Fibroblast of upper back skin (primary cell): ENCODE measurements at regions not wholly inside any gene's neighbourhood (a gene's known extent, or its start where the extent isn't known, plus 50 kb on each side); places are given as distances from the start of the nearest gene placed in this dataset.

Experiments
- DNase-seq: peaks from one replicate; pipeline ENCODE4 v3.0.0-alpha.2; 2013

DNA sequence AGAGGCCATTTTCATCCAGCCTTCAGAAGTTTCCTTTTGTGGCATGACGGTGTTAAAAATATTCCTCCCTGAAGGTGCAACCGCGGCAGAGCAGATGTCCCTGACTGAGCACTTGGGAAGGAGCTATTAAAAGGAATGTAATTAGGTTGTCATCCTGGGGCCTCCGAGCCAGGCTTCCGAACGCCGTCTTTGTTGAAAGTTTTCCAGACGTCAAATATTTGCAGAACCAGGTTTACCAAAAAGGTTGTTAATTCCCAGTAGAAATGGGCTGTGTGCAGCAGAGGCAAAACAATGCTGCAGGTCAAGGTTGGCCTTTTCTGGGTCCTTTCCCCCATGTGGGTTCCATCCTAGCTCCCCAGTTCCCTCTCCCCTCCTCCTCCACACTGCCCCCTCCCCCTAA is 88.8 kb upstream of the CALM2 start:
- no peak for DNase-seq

DNA sequence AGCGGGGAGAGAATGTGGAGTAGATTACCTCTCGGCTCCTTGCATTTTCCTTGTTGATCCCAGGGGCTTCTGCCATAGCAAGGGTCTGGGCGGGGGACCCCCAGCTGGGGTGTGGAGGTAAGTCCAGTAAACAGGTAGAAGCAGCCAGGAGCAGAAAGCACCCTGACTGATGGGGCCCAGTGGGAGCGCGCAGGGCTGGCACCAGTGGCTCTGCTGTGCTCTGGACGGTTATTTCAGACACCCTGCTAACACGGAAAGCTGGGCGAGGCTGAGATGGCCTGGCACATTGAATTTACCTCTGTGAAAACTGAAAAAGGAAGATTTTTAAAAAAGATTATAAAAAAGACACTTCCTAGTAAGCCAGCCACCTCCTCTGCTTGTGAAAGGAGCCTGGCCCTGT is 88.4 kb upstream of the CALM2 start:
- DNase-seq: no peak

DNA sequence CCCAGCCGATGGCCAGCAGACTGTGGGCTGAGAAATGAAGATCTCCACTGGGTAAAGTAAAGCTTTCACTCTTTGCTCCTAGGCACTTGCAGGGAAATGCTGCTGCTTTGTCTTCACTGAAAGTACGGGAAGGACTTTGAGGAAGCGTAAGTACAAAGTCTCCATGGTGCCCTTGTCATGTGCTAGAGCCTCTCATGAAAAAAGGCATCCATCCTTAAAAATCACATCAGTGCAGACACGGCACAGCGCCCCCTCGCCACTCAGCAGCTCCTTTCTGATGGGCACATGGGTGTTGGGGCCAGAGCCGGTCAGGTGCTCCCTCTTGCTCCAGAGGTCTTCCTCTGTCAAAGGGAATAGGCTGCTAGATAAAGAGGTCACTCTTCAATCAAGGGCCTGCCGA is 87.8 kb upstream of the CALM2 start:
- DNase-seq: no peak

DNA sequence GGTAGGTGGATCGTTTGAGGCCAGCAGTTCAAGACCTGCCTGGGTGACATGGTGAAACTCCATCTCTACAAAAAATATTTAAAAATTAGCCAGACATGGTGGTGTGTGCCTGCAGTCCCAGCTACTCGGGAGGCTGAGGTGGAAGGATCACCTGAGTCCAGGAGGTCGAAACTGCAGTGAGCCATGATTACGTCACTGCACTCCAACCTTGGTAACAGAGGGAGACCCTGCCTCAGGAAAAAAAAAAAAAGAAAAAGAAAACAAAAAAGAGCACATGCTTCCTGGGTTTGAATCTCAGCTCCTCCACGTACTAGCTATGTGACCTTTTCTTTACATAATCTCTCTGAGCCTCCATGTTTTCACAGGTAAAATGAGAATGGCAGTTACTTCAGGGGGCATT is 86.3 kb upstream of the CALM2 start:
- DNase-seq: no peak

DNA sequence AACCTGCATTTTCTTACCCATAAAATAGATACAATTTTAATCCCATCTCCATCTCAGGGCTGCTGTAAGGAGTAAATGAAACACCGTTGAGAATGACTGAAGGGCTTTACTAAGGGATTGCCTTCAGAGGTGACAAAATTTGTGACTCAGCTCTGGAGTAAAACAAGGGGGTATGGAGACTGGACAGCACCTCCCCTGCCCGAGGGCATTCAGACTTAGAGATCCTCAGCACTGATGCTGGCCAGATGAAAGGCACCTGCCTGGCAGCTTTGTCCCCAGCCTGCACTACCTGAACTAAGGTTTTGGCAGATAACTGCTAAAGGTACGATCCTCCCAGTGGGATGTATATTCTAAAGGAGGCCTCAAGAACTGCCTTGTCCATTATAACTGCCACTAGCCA is 84.7 kb upstream of the CALM2 start:
- no peak for DNase-seq

DNA sequence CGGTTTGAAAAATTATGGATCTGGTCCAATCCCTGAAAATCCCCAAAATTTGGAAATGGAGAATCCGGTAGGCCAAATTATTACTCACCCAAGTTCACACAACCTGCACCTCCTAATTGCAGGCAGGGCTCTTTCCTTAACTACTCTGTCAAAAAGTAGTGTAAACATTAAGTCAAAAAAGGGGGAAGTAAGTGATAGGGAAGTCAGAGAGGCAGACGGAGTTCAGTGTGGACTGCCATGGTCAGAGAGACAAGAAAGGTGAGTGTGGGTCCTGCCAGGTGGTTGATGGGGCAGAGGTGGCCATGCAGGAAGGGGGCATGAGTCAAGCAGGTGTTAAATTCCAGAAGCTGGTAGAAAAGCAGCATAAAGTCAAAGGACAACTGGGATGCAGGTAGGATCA is 83.5 kb upstream of the CALM2 start:
- DNase-seq: no peak

DNA sequence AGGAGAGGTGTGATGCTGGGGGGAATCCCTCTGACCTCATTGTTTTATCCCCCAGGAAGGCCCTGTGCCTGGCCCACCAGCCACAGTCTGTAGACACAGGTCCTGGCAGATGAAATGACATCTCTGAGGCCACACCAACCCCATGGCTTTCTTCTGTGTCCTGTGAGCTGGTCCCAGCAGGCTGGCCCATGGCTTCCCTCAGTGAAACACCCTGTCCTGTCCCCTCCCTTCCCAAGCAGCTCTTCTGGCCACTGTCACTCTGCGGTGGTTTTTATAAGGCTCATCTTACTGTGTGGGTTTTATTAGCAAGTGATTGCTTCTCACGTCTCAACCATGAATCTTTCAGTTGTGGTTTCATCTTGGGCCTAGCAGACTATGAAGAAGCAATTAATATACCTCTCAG is 81.6 kb upstream of the CALM2 start:
- DNase-seq: no peak

DNA sequence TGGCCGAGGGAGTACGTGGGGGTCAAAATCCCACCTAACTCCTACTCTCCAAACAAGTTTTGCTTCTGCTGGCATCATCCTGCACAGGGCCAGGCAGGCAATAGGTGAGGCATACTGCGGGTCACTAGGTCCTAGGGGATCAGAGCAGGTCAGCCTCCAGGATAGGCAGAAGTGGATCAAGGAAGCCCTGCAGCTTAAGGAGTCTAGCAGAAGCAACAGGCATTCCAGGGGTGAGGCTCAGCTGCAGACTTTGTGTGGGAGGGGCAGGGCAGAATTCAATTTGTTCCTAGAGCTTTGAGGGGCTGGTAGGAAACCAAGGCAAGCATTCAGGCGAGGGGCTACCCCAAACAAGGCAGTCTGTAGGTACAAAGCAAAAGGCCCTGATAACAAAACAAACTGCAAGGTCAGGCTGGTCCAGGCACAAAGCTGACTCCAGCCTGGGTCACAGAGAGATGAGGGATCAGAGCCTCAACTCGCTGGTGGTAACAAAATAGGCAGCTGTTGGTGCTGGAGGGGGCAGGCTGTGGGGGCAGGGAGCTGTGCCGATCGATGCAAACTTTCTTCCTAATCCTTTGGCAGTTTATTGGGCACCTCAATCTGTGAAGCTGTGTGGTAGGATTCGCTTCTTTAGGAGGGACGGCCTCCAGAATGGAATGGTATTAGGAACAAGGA is 80.2 kb upstream of the CALM2 start:
- DNase-seq: no peak

DNA sequence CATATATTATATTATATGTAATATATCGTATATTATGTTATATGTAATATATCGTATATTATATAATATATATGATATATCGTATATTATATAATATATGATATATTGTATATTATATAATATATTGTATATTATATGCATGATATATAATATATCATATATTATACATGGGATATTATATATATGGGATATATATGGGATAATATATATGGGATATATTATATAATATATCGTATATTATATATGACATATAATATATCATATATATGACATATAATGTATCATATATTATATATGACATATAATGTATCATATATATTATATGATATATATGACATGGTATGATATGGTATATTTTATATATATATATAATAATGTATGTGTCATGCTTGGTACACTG is 79.5 kb upstream of the CALM2 start:
- no peak for DNase-seq

DNA sequence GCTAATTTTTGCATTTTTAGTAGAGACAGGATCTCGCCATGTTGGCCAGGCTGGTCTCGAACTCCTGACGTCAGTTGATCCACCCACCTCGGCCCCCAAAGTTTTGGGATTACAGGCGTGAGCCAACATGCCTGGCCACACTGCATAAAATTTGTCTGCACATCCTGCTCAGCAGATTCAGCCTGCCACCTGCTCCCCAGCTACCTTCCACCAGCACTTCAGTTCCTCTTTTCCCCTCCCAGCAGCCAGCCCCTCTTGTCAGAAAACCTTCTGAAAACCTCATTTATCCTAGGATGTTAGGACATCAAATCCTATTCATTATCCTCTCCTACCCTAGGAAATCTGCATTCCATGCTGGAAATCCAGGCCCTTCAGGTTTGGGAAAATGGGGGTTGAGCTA is 78.2 kb upstream of the CALM2 start:
- DNase-seq: no peak

DNA sequence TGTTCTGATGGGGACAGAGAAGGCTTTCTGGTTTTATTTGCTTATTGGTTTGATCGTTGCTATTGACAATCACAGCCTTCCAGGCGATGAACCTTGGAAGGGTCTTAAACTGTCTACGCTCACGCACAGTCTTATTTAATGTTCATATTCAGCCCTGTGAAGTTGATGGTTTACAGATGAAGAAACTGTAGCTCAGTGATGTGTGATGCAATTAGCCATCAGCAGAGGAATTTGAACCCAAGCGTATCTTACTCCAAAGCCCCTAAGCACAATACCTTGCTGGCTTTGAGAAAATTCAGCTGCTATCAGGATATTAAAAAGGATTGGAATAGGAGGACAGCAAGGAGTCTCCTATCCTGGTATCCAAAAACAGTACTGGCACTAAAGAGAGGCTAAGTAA is 77.1 kb upstream of the CALM2 start:
- DNase-seq: no peak

DNA sequence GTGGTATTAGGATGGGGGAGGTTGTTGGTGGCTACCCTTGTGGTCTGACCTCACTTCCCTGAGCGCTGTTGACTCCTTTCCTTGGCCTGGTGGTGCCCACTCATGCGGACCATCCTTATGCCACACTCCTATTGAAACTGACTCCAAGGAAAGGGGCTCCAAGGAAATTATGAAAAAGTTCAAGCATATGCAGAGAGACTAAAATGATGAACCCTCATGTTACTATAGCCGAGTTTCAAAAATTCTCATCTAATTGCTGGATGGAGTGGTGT is 75.0 kb upstream of the CALM2 start:
- DNase-seq: no peak

DNA sequence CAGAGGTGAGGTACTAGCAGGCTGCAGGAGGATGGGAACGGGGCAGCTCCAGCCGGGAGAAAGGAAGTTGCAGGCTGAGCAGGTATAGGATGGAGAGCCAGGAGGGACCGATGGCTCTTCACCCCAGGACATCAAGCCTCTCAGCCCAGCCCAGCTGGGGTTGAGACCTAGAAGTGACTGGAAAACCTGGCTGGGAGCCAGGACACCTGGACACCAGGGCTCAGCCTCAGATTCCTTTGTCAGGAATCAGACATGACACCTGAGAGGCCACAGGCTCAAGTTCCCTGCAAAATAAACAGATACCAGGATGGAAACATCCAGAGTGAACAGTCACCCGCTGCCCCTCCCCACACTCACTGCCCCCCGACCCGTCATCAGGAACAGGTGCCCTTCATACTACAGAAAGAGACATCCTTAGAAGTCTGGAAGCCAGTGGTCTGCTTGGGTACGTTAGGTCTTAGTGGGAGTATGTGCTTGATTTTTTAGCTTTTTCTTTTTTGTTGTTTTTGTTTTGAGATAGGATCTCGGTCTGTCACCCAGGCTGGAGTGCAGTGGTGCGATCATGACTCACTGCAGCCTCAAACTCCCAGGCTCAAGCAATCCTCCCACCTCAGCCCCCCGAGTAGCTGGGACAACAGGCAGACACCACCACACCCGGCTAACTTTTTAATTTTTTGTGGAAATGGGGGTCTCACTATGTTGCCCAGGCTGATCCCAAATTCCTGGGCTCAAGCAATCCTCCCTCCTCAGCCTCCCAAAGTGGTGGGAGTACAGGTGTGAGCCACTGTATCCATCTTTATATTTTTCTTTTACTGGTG is 74.5 kb upstream of the CALM2 start:
- DNase-seq: no peak

DNA sequence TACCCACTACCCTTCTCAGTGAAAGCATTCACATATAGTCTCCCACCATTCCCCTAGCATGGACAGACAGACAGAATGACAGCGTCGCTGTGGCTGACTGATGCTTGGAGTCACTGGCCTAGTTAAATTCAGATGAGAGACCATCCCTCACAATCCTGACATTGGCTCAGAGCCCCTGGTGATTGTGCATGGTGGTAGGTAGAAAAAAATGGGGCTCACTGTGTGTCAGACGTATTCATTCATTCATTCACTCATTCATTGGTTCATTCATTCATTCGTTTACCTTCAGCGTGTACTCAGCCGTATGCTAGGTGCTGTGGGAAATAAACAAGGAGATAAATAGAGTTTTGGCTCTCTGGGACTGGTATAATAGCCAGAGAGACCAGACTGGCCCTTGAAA is 73.6 kb upstream of the CALM2 start:
- no peak for DNase-seq

DNA sequence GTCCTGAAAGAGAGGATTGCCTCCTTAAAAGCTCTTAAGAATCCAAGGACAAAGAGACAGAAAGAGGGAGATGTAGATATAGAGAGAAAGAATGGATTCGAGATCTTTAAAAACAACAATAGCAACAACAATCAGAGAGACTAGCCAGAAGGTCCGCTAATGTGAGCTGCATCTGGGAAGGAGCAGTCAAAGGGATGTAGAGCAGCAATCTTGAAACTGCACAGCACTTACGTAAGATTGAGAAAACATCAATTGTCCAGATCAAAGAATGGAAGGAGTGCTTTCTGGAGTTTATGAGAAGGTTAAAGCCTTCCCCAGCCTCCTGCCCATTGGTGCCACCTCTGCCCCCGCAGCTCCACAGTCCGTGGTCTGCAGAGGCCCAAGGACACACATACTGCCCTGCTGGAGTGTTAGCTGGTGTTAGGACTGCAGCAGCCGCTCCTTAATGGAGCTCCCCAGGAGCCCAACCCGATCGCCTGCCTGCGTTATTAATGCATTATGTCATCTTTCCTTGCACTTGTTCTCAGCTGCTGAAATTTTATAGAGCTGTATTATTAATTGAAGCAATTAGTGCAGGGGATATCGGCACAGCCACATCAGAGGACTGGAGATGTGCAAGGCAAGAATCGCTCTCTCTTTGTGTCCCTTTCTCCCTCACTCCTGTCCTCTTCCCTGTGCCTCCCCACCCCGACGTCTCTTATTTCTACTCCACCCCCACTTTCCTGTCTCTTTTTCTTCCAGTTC is 73.0 kb upstream of the CALM2 start:
- peak; percentile 45 for DNase-seq

DNA sequence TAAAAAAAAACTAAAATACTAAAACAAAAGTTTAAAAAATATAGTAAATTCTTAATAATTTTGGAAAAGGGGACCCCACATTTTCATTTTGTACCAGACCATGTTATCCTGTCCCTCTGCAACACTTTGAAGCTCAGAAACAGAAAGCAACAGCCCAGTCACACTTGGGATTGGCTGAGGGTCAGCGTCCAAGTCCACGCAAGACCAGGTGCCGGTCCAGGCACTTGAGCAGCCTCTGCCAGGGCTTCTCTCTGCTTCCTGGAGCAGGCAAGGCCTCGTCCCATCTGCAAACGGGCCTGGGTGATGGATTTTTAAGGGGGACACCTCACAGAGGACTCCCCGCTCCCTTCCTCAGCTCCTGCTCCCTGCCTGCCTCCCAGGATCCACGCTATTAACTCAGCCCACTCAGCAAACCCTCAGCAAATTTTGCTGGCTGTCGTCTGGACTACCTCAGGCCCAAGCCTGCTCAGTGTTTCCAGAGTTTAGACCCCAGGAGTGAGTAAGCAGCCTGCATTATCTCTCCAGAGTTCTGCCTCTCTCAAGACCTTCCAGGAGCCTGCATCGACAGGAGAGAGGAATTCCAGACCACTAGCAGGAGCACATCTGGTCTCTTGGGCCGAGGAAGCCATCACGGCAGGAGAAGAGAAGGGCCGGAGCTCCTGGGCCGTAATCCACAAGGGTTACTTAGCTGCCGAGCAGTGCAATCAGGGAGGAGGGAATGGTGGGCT is 67.4 kb upstream of the CALM2 start:
- peak; percentile 14 for DNase-seq

DNA sequence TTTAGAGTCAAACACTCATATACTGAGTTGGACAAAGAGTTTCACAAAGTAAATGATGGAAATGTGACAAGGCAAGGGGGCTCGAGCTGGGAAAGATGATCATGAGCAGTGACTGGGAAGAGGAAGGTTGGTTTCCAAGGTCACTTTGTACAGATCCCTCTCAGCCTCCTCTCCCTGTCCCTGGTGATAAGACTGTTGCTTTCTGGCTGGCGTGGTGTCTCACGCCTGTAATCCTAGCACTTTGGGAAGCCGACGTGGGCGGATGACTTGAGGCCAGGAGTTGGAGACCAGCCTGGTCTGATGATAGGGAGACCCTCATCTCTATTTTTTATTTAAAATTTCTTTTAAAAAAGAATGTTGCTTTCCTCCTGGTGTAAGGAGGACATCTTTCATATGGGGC is 65.4 kb upstream of the CALM2 start:
- no peak for DNase-seq

DNA sequence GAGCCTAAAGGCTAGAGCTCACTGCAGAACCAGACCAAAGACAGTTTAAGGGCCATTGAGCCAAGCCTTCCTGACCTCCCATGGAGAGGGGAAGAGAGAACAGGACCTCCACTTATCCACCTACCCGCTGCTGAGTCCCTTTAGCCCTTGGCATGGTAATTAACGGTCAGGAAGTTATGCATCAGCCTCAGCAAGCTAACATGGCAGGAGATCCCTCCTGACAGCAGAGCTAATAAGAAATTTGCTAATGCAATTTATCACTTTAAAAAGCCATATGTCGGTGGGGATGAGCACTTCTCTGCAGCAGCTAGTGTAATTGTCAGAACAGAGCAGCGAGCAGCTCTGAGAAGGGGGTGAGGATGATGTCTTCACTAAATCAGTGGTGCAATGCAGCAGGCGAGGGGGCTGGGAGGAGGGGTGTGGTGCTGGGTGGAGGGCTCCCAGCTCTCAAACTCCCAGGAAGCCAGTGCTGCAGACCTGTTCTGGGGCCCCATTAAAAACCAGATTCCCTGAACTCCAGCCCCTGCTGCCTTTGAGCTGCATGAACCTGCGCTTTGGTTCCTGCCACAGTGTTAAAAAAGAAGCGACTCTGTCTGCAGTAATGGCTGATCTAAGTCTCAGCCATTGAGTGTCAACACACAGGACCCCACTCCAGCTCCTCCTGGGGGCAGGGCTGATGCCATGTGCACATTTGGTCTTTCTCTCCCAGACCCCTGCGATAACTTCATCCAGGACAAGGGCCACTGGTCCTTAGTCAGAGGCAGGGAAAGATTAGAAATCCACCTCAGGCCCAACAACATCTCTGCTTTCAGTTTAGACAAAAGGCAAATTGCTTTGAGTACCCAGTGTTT is 63.0 kb upstream of the CALM2 start:
- peak; percentile 16 for DNase-seq

DNA sequence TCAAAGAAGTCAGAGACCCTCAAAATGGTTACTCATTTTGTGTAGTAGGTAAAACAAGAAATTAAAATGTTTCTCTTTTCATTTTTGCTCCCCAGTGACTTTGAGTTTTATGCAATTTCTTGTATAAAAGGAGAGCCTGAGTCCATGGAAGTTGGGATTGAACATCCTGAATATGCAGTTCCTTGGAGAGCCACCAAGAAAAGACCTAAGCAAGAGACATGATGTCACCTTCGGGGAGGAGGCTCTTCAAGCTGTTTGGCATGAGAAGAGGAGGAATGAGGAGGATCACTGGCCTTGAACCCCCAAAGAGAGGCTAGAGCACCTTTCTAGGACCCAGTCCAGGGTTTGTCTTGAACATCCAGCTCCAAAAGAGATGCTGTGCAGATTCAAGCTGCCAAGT is 62.3 kb upstream of the CALM2 start:
- peak; percentile 20 for DNase-seq

DNA sequence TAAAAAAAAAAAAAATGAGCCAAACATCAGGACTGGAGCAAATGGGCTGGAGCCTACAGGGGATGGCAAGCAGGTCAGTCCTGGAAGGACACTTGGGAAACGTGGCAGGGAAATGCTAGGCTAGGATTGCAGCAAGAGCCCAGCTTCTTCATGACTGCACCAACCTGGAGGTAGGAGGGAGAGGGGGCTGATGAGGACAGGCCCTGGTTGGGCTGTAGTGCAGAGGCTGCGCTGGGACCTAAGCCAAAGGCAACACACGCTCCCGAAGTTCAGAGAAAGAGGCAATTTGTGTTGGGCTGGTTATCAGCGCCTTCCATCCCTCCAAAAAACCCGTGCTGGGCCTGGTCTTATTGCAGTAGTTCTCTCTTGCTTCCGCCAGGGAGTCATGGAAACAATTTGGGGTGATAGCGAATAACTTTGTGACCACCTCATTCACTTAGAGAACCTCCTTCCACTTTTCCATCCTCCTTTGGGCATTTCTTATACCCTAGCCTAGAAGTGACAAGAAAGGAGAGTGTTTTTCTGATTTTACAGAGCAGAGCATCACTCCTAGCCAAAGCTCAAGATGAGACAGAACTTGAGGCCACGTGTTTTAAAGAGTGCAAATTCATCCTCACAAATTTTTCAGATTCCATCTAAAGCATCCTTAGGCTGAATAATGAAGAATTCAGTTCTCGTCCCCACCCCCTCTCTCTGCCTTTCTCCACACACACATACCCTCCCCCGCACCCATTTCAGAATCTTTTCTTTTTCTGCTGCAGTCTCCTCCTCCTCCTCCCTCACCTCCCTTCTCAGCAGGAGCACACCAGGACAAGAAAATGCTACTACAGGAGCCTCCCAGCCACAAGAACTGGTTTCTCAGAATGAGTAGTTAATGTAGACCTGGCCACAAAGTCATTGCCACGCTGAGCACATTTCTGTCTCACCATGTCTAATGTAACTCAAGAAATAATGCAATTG is 61.3 kb upstream of the CALM2 start:
- peak; percentile 84 for DNase-seq

DNA sequence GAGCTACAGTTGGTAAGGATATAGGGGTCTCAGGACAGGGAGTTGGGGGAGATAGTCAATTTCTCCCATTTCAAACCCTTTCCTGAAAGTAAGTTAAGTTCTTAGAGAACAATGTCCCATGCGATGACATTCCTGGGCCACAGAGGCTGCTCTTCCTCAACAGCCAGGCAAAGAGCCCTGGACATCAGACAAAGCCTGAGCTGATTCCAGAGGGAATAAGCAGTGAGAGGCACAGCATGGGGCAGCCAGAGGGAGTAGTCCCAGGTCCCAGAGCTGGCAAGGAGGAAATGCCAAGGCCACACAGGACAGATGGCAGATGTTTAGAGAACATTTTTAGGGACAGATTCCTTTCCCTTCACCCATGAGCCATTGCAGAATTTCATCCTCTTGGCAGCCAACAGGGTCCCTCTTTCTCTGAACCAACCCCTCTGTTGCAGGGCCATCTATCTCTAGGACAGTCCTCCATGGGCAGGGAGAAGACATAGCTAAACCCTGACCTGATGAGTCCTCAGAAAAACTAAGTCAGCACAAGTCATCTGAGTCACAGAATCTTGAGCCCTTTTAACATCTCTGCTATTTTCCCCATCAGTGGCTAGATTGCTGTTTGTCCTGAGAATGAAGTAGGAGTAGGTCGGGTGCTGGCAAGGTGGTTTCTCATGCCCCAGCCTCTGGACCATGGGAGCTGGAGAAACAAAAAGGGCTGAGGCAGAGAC is 60.3 kb upstream of the CALM2 start:
- no peak for DNase-seq
